HG03432 (cell line): ENCODE measurements at regions not wholly inside any gene's neighbourhood (a gene's known extent, or its start where the extent isn't known, plus 50 kb on each side); places are given as distances from the start of the nearest gene placed in this dataset.

Experiments
- ATAC-seq: cut with Tn5 transposase; IDR thresholded peaks from one replicate; pipeline ENCODE4 v1.9.1; 2021; ENCODE audit warnings: mild to moderate bottlenecking, moderate library complexity; ENCODE audit not compliant: unreplicated experiment

DNA sequence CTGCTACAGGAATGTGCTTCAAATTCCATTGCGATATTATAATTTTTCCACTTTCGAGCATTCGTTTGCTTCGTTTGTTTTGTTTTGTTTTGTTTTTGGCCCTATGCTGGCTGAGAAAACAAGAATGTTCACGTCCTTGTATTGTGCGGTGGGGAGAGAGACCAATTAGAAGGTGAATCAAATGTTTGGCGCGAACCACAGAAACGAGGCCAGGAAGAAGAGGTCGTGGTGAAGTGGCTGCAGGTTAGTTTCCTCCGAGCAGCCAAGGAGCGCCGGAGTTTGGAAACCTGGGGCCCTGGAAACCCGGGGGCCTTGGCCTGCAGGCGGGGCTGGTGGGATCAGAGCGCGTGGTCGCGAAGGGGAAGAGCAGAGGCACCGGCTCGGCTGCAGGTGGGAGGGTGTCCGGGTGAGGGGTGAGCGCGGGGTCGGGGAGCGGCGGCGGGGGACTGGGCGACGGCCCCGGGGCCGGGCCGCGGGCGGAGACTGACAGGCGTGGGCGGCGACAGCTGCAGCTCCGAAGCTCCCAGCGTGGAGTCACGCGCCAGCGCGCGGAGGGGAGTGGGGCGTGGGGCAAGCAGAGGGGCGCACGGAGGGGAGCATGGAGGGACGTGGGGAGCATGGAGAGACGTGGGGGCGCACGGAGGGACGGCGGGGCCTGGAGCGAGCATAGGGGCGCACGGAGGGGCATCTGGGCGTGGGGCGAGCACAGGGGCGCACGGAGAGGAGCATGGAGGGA is 141.5 kb upstream of the PDE10A start:
- no peak for ATAC-seq

DNA sequence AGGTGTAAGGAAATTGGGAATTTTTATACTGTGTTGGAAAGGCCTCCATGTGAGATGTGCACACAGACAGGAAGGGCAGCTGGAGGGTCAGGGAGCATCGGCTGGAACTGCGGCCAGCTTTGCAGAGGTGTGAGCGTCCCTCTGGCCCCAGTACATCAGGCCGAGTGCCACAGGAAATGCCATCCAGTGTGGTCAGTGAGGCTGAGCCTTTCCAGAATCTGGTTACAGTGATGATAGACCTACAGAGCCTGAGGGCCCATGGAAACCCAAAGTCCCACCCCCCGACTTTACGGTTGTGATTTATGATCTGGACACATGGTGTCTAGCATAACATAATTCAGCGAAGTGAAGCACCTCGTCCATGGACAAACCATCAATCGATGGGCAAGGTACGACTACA is 137.3 kb upstream of the PDE10A start:
- no peak for ATAC-seq

GRCh38 chr6:165799391-165800153 is 136.5 kb upstream of the PDE10A start:
- no peak for ATAC-seq

DNA sequence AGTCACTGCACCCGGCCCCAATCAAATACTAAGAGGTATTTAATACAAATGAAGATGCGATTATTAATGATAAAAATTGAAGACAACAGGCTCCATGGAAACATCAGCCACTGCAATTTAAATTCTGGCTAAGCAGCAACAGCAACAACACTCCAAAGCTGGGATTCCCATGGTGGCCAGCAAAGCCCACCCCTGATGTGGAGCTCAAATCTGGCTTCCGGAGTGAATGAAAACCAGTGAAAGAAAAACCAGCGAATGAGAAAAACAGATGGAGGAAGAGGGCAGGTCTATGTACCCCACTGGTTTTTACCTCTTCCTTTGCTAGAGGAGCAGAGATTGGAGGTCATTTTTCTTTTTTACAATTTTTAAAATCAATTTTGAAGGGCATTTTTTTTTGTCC is 135.9 kb upstream of the PDE10A start:
- ATAC-seq, result no peak

- no peak for ATAC-seq
Observed at GRCh38 chr6:165794179-165794601, 131.1 kb upstream of the PDE10A start.

- no peak for ATAC-seq
Observed at GRCh38 chr6:165793287-165793825, 130.3 kb upstream of the PDE10A start.

DNA sequence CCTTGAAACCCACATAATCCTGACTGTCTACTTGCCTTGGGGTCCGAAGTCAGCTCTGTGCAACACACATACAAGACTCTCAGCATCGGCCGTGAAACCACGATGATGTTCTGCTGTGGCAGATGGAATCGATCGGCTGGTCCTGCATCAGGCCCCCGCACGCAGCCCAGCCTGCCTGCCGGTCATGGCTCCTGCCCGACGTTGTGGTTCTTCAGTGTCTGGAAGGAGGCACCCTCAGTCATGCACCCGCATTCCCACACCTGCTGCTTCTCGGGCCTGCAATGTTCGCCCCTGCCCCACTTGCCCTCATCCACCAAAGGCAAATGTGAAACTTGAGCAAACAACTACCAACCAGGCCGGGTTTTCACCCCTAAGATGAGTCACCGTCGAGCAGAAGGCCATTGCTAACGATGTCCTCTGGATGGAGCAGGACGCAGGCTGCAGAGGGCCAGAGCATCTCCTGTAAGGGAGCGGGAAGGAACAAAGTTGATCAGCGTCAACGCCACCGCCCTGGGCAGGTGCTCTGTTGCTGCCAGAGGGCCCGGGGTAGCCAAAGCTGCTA is 128.9 kb upstream of the PDE10A start:
- no peak for ATAC-seq

GRCh38 chr6:165791306-165791705 is 128.3 kb upstream of the PDE10A start:
- ATAC-seq, result no peak

GRCh38 chr6:165782812-165783211 is 119.8 kb upstream of the PDE10A start:
- no peak for ATAC-seq

GRCh38 chr6:165782134-165782533 is 119.1 kb upstream of the PDE10A start:
- ATAC-seq, result no peak

- no peak for ATAC-seq
Observed at GRCh38 chr6:165777680-165778079, 114.6 kb upstream of the PDE10A start.

DNA sequence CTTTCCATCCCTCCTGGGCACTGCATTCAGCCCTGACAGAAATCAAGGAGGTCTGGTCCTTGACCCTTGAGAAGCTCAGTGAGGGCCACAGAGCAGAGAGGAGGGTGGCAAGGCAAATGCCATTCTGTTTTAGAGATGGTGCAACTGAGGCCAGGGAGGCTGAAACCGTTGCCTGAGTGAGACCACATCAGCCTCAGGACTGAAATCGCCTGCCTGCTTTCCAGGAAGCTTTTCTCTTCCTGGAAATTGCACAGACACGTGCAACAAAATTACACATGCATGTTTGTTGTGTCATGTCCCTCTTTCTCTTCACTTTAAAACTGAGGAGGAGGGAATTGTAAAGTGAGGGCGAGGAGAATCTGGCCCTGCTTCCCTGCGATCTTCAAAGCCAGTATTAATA is 113.7 kb upstream of the PDE10A start:
- ATAC-seq, result no peak

- no peak for ATAC-seq
Observed at GRCh38 chr6:165775721-165776120, 112.7 kb upstream of the PDE10A start.

DNA sequence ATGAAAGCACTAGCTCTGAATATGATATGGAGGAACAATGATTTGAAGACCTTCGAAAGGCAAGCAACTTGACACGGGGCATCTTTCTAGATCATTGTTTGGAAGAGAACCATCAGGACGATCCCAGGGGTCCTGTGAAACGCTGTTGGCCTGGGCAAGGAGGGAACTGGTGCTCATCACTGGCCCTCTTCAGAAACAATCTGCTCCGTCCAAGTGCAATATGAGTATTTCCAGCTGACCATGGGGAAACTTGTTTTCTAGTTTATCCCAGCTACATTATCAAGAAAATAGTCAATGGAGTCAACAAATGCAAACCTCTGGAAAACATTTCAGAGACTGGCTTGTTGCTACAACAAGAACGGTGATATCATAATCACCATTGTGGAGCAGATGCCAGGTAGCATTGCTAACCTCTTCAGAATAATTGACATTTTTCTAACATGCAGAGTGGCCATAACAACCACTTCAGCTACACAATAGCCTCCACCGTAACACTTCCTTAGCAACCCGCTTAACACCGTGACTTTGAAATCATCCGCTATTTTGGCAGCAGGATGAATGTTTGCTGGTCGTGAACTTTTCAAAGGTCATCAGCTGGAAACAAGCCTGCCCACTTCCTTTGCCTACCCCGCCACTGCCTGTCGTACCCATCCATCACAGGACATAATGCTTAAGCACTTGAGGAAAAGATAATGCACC is 112.0 kb upstream of the PDE10A start:
- ATAC-seq, result no peak

DNA sequence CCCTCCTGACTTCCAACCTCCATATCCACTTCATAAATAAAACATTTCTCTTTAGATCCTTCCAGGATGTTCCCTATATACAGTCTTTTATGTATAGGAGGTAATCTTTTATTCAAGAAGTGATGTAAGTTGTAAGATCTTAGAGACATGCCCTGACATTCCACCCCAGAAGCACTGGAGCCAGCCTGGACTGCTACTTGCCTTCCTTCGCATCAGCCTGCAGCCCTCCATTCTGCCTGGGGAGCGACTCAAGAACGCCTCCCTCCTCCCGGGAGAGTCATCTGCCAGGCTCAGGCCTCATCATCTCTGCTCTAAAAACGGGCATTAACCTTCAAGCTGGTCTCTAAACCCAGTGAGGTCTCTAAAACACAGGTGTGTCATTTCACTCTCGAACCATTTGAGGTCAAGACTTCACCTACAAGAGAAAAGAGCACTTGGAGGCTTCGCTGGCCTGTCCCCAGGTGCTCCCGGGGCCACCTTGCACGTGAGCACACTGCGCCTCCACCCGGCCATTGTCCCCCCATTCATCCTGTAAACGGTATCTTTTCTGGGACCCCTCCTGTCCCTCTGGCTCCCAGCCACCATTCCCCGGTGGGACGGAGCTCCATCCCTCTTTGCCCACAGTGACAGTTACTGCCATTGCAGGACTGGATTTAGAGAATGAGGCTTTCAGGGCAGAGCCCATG is 107.5 kb upstream of the PDE10A start:
- no peak for ATAC-seq

- no peak for ATAC-seq
Observed at GRCh38 chr6:165769884-165770283, 106.8 kb upstream of the PDE10A start.

- peak; percentile 50 for ATAC-seq
Observed at GRCh38 chr6:165769401-165769800, 106.4 kb upstream of the PDE10A start.

- no peak for ATAC-seq
Observed at GRCh38 chr6:165768961-165769360, 105.9 kb upstream of the PDE10A start.

- ATAC-seq, result no peak
Observed at GRCh38 chr6:165767228-165767627, 104.2 kb upstream of the PDE10A start.

- no peak for ATAC-seq
Observed at GRCh38 chr6:165766457-165766856, 103.4 kb upstream of the PDE10A start.

- ATAC-seq, result no peak
Observed at GRCh38 chr6:165766026-165766425, 103.0 kb upstream of the PDE10A start.
